GM12878 (cell line): ENCODE measurements at regions not wholly inside any gene's neighbourhood (a gene's known extent, or its start where the extent isn't known, plus 50 kb on each side); places are given as distances from the start of the nearest gene placed in this dataset.

Source experiments
- ATAC-seq: fragments of 200-7000 bp; cut with Tn5 transposase; 3 replicates; pipeline ENCODE4 v1.9.1; 2020; ENCODE audit warnings: mild to moderate bottlenecking, moderate library complexity
- BruUV-seq: library from RNA; stranded (reverse); fragments of 400-500 nt; replicated peaks from 2 replicates; lab custom pipeline; 2021; lab: Mats Ljungman, UMichigan
- CTCF ChIA-PET: fragments of 300-600 bp; sonication (Branson Sonifier 250); formaldehyde crosslinking; extraction: SDS; loops from one replicate; lab custom pipeline; 2021; ENCODE audit warnings: inconsistent platforms; lab: Yijun Ruan, JAX
- POLR2A ChIA-PET: fragments of 350-600 bp; formaldehyde crosslinking; extraction: SDS; loops from one replicate; lab custom pipeline; 2021; ENCODE audit warnings: inconsistent platforms; lab: Charles Lee
- RAD21 ChIA-PET: fragments of 300-600 bp; sonication (Branson Sonifier 250); formaldehyde crosslinking; loops from one replicate; lab custom pipeline; 2023; ENCODE audit warnings: antibody characterized with exemption; ENCODE audit not compliant: unreplicated experiment; lab: Charles Lee
- SMC1A ChIA-PET: fragments of 300-600 bp; sonication (Branson Sonifier 250); formaldehyde crosslinking; loops from one replicate; lab custom pipeline; 2023; ENCODE audit not compliant: unreplicated experiment, uncharacterized antibody; lab: Charles Lee
- DNase-seq: peaks from one replicate; pipeline ENCODE4 v3.0.0-alpha.2; 2011; ENCODE audit warnings: low read depth, low spot score
- FAIRE-seq: peaks from 3 replicates; lab custom pipeline; 2011; peaks lifted over from hg19 to GRCh38; lab: Jason Lieb, UNC
- H2AFZ ChIP-seq: 2 replicates; pipeline ENCODE4 v1.6.0; 2011; ENCODE audit warnings: low read depth, low read length, control low read depth; ENCODE audit not compliant: control insufficient read depth
- H3K27ac ChIP-seq: 2 replicates; pipeline ENCODE4 v1.5.1; 2011; ENCODE audit warnings: control low read depth; ENCODE audit not compliant: control insufficient read depth, insufficient read depth
- H3K27me3 ChIP-seq, 2 experiments: replicated peaks in 1 of 2; 2 replicates each; pipeline versions ENCODE4 v1.6.0 to v1.6.1; 2011; ENCODE audit warnings: low read length in 1 of 2; ENCODE audit not compliant: control insufficient read depth in 2 of 2, insufficient read depth in 2 of 2
- H3K36me3 ChIP-seq, 2 experiments: 2 replicates each; pipeline ENCODE4 v1.5.1; 2011; ENCODE audit warnings: low read length in 1 of 2; ENCODE audit not compliant: control insufficient read depth in 2 of 2, insufficient read depth in 2 of 2
- H3K4me1 ChIP-seq: 2 replicates; pipeline ENCODE4 v1.6.1; 2011; ENCODE audit warnings: mild to moderate bottlenecking, low read length, moderate library complexity, mixed read lengths; ENCODE audit not compliant: control insufficient read depth, insufficient read depth
- H3K4me2 ChIP-seq: 2 replicates; pipeline ENCODE4 v1.6.0; 2011; ENCODE audit warnings: control low read depth; ENCODE audit not compliant: control insufficient read depth, insufficient read depth
- H3K4me3 ChIP-seq: fragments of 200-600 bp; sonication (generic); 2 replicates; pipeline ENCODE4 v1.5.1; 2016
- H3K79me2 ChIP-seq: 2 replicates; pipeline ENCODE4 v1.6.0; 2011; ENCODE audit warnings: low read length; ENCODE audit not compliant: control insufficient read depth, insufficient read depth
- H3K9ac ChIP-seq: 2 replicates; pipeline ENCODE4 v1.8.0; 2011; ENCODE audit warnings: low read length, control low read depth, mixed read lengths; ENCODE audit not compliant: control insufficient read depth, insufficient read depth
- H3K9me3 ChIP-seq: replicated peaks from 3 replicates; pipeline ENCODE4 v1.5.1; 2011; ENCODE audit warnings: mild to moderate bottlenecking, low read length; ENCODE audit not compliant: control insufficient read depth, insufficient read depth
- H4K20me1 ChIP-seq: 2 replicates; pipeline ENCODE4 v1.6.0; 2011; ENCODE audit not compliant: control insufficient read depth, insufficient read depth
- E4F1 ChIP-seq: fragments of 450-650 bp; IDR thresholded peaks from 2 replicates; pipeline ENCODE4 v1.6.1; 2018; ENCODE audit warnings: borderline replicate concordance, mild to moderate bottlenecking; ENCODE audit not compliant: partially characterized antibody
- MXI1 ChIP-seq: fragments of 150-350 bp; IDR thresholded peaks from 2 replicates; pipeline ENCODE4 v1.6.1; 2011; ENCODE audit warnings: low read depth, mild to moderate bottlenecking, inconsistent platforms, low read length, improper control_type of control experiment
- RB1 ChIP-seq: fragments of 450-650 bp; formaldehyde crosslinking; IDR thresholded peaks from 2 replicates; pipeline ENCODE4 v1.6.1; 2017; ENCODE audit warnings: mild to moderate bottlenecking, borderline replicate concordance
- TCF12 ChIP-seq: IDR thresholded peaks from 2 replicates; pipeline ENCODE4 v1.6.1; 2011; ENCODE audit warnings: low read depth, mild to moderate bottlenecking, low read length
- ZBTB11 ChIP-seq: fragments of 450-650 bp; formaldehyde crosslinking; IDR thresholded peaks from 2 replicates; pipeline ENCODE4 v1.5.0; 2022; ENCODE audit warnings: mild to moderate bottlenecking, missing genetic modification characterization
- ZNF207 ChIP-seq: fragments of 450-650 bp; IDR thresholded peaks from 2 replicates; pipeline ENCODE4 v1.6.1; 2014; ENCODE audit warnings: antibody characterized with exemption, mild to moderate bottlenecking, borderline replicate concordance
- WGBS: methylation state at CpG from one replicate; pipeline ENCODE4 v1.1.6; 2016; ENCODE audit warnings: low lambda C conversion rate; ENCODE audit not compliant: insufficient replicate concordance, insufficient coverage; ENCODE audit errors: missing lambda C conversion rate; 5-methylcytosine and 5-hydroxymethylcytosine counted together
- in situ Hi-C: fragments of 300-500 bp; cut with MboI; formaldehyde crosslinking; loops from 9 replicates; pipeline ENCODE4 v1.14.3; 2018; ENCODE audit warnings: mixed read lengths
- intact Hi-C: fragments of 100-400 bp; cut with micrococcal nuclease; formaldehyde crosslinking; loops from one replicate; pipeline ENCODE4 v1.14.2; 2022; ENCODE audit not compliant: unreplicated experiment
- TF ChIP-seq, protein P1 (sequence below): IDR thresholded peaks from 2 replicates; pipeline ENCODE4 v1.6.1; 2011; ENCODE audit warnings: low read depth, mild to moderate bottlenecking, low read length, moderate library complexity, borderline replicate concordance; ENCODE audit errors: extremely low read depth
- TF ChIP-seq, protein P2 (sequence below): IDR thresholded peaks from 2 replicates; pipeline ENCODE4 v1.6.1; 2012; ENCODE audit warnings: low read length, inconsistent platforms

DNA sequence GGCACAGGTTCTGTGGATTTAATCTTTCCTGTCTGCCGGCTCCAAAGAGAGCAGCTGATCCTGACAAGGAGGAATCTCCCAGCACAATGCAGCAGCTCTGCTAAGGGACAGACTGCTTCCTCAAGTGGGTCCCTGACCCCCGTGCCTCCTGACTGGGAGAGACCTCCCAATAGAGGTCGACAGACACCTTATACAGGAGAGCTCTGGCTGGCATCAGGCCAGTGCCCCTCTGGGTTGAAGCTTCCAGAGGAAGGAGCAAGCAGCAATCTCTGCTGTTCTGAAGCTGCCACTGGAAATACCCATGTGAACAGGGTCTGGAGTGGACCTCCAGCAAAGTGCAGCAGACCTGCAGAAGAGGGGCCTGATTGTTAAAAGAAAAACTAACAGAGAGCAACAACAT is 630.2 kb upstream of the FTMT start (continued):
- TF ChIP-seq ZBTB11 (CRISPR knock-in tag) (no peak), TCF12 (no peak)
- TF ChIP-seq, protein P1, sequence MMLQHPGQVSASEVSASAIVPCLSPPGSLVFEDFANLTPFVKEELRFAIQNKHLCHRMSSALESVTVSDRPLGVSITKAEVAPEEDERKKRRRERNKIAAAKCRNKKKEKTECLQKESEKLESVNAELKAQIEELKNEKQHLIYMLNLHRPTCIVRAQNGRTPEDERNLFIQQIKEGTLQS: no peak
- TF ChIP-seq, protein P2, sequence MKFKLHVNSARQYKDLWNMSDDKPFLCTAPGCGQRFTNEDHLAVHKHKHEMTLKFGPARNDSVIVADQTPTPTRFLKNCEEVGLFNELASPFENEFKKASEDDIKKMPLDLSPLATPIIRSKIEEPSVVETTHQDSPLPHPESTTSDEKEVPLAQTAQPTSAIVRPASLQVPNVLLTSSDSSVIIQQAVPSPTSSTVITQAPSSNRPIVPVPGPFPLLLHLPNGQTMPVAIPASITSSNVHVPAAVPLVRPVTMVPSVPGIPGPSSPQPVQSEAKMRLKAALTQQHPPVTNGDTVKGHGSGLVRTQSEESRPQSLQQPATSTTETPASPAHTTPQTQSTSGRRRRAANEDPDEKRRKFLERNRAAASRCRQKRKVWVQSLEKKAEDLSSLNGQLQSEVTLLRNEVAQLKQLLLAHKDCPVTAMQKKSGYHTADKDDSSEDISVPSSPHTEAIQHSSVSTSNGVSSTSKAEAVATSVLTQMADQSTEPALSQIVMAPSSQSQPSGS: no peak

DNA sequence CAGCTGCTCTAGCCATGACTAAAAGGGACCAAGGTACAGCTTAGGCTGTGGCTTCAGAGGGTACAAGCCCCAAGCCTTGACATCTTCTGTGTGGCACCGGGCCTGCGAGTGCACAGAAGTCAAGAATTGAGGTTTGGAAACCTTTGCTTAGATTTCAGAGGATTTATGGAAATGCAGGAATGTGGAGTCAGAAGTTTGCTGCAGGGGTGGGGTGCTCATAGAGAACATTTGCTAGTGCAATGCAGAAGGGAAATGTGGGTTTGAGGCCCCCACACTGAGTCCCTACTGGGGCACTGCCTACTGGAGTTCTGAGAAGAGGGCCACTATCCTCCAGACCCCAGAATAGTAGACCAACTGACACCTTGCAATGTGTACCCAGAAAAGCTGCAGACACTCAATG is 624.9 kb upstream of the FTMT start:
- in situ Hi-C loops (no loop called here), intact Hi-C loops (no loop called here)
- H3K9me3 ChIP-seq: no peaks in the 10 kb centered on the region; the same call in 2 of the 3 replicates
- H3K9ac ChIP-seq: no peak overlapping the region
- ATAC-seq (no peak), FAIRE-seq (no peak), DNase-seq (no peak)
- BruUV-seq: no TSS peak
- H3K36me3 ChIP-seq: no peaks in the 10 kb centered on the region
- no peaks in the 10 kb centered on the region for H3K27me3 ChIP-seq
- H3K79me2 ChIP-seq: no peaks in the 10 kb centered on the region
- CTCF ChIA-PET: no interaction called here
- 9% methylated on average over 2 of the region's 2 CpGs for WGBS
- no peak overlapping the region for H3K27ac ChIP-seq
- no peak overlapping the region for H2AFZ ChIP-seq
- no peaks in the 10 kb centered on the region for H3K4me1 ChIP-seq
- TF ChIP-seq ZNF207 (no peak), MXI1 (no peak), E4F1 (no peak), RB1 (no peak)
- SMC1A ChIA-PET: no interaction called here
- RAD21 ChIA-PET: no interaction called here
- POLR2A ChIA-PET: no interaction called here
- no peaks in the 10 kb centered on the region for H4K20me1 ChIP-seq
- no peak overlapping the region for H3K4me3 ChIP-seq
- no peak overlapping the region for H3K4me2 ChIP-seq
